ENCODE measurements at regions not wholly inside any gene's neighbourhood (a gene's known extent, or its start where the extent isn't known, plus 50 kb on each side); places are given as distances from the start of the nearest gene placed in this dataset.

GRCh38 chr3:59300733-59301132 lies 250.9 kb upstream of the CFAP20DC start:
- POLR2A ChIA-PET (ENCODE audit: unreplicated experiment), result no interaction called here
- Histone ChIP-seq H3F3A (ENCODE audit: insufficient read depth, low read depth) (no peaks in the 10 kb centered on the region), H3K4me2 (no peak overlapping the region), H4K20me1 (ENCODE audit: insufficient read depth) (no peaks in the 10 kb centered on the region), H3K79me2 (ENCODE audit: low read depth) (no peaks in the 10 kb centered on the region), H3K9me3 (ENCODE audit: insufficient read depth, low read depth) (no peaks in the 10 kb centered on the region), H3K27ac (no peak overlapping the region), H3K4me3 (no peak overlapping the region), H2AFZ (no peak overlapping the region), H3K4me1 (replicated peaks; ENCODE audit: insufficient read depth) (no peaks in the 10 kb centered on the region), H3K36me3 (ENCODE audit: low read depth) (no peaks in the 10 kb centered on the region), H3K9me2 (ENCODE audit: insufficient read depth) (no peaks in the 10 kb centered on the region; the same call in 1 of the 2 replicates), H3K27me3 (ENCODE audit: insufficient read depth, low read depth) (no peaks in the 10 kb centered on the region)
- BruUV-seq (replicated peaks), result no TSS peak
- TF ChIP-seq CTCF (conservative IDR thresholded peaks at IDR 0.05) (no peak), EZH2 (IDR thresholded peaks at IDR 0.05; ENCODE audit: low read depth) (no peak)
- no peak for DNase-seq
- intact Hi-C loops (cut with micrococcal nuclease; ENCODE audit: unreplicated experiment), result no loop called here
- CTCF ChIA-PET, result no interaction called here

- H3K4me3 ChIP-seq, result no peak overlapping the region
- H3K79me2 ChIP-seq (ENCODE audit: low read depth), result no peaks in the 10 kb centered on the region
- POLR2A ChIA-PET (ENCODE audit: unreplicated experiment), result no interaction called here
- no peaks in the 10 kb centered on the region for H3K4me1 ChIP-seq (replicated peaks; ENCODE audit: insufficient read depth)
- H3K9me3 ChIP-seq (ENCODE audit: insufficient read depth, low read depth), result no peaks in the 10 kb centered on the region
- H3K36me3 ChIP-seq (ENCODE audit: low read depth), result no peaks in the 10 kb centered on the region
- no peaks in the 10 kb centered on the region for H4K20me1 ChIP-seq (ENCODE audit: insufficient read depth)
- H2AFZ ChIP-seq, result no peak overlapping the region
- no peaks in the 10 kb centered on the region; the same call in 1 of the 2 replicates for H3K9me2 ChIP-seq (ENCODE audit: insufficient read depth)
- no peak overlapping the region for H3K27ac ChIP-seq
- H3K4me2 ChIP-seq, result no peak overlapping the region
- CTCF ChIA-PET, result no interaction called here
- intact Hi-C loops (cut with micrococcal nuclease; ENCODE audit: unreplicated experiment), result no loop called here
- no TSS peak for BruUV-seq (replicated peaks)
- no peak for TF ChIP-seq CTCF (conservative IDR thresholded peaks at IDR 0.05)
- TF ChIP-seq EZH2 (IDR thresholded peaks at IDR 0.05; ENCODE audit: low read depth), result no peak
- H3F3A ChIP-seq (ENCODE audit: insufficient read depth, low read depth), result no peaks in the 10 kb centered on the region
- no peaks in the 10 kb centered on the region for H3K27me3 ChIP-seq (ENCODE audit: insufficient read depth, low read depth)
- no peak for DNase-seq
Measured at GRCh38 chr3:59299561-59299960, 249.7 kb upstream of the CFAP20DC start.

- Histone ChIP-seq H3K4me2 (no peak overlapping the region), H3K9me2 (ENCODE audit: insufficient read depth) (no peaks in the 10 kb centered on the region), H4K20me1 (ENCODE audit: insufficient read depth) (no peaks in the 10 kb centered on the region), H3K36me3 (ENCODE audit: low read depth) (no peaks in the 10 kb centered on the region), H3K27ac (no peak overlapping the region), H3K79me2 (ENCODE audit: low read depth) (no peaks in the 10 kb centered on the region), H3K27me3 (ENCODE audit: insufficient read depth, low read depth) (no peaks in the 10 kb centered on the region), H3F3A (ENCODE audit: insufficient read depth, low read depth) (no peaks in the 10 kb centered on the region), H3K4me3 (no peak overlapping the region), H3K9me3 (ENCODE audit: insufficient read depth, low read depth) (no peaks in the 10 kb centered on the region), H2AFZ (no peak overlapping the region), H3K4me1 (replicated peaks; ENCODE audit: insufficient read depth) (no peaks in the 10 kb centered on the region)
- TF ChIP-seq EZH2 (IDR thresholded peaks at IDR 0.05; ENCODE audit: low read depth) (no peak), CTCF (conservative IDR thresholded peaks at IDR 0.05) (no peak)
- DNase-seq, result no peak
- POLR2A ChIA-PET (ENCODE audit: unreplicated experiment), result no interaction called here
- CTCF ChIA-PET, result no interaction called here
- no TSS peak for BruUV-seq (replicated peaks)
- intact Hi-C loops (cut with micrococcal nuclease; ENCODE audit: unreplicated experiment), result no loop called here
Measured at GRCh38 chr3:59290358-59290757, 240.5 kb upstream of the CFAP20DC start.

Measured in PC-9 (cell line).